ENCODE measurements at regions not wholly inside any gene's neighbourhood (a gene's known extent, or its start where the extent isn't known, plus 50 kb on each side); places are given as distances from the start of the nearest gene placed in this dataset.

DNA sequence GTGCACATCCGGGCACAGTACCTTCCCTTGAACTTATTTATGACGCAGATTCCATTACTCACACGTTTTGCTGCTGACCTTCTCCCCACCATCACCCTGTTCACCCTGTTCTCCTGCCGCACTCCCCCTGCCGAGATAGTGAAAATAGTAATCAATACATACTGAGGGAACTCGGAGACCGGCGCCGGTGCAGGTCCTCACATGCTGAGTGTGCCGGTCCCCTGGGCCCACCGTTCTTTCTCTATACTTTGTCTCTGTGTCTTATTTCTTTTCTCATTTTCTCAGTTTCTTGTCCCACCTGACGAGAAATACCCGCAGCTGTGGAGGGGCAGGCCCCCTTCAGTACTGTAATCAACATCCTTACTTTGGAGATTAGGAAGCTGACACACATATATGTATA lies 1337.1 kb upstream of the PABPC4L start:
- Histone ChIP-seq H3K27ac (ENCODE audit: low read depth, low read length) (no peak overlapping the region), H3K79me2 (ENCODE audit: insufficient read depth, low read length) (no peaks in the 10 kb centered on the region), H4K20me1 (ENCODE audit: insufficient read depth, low read length) (no peaks in the 10 kb centered on the region), H3K36me3 (ENCODE audit: insufficient read depth, low read length) (no peaks in the 10 kb centered on the region), H3K4me3 (ENCODE audit: insufficient read depth, low read length) (no peak overlapping the region), H3K4me2 (ENCODE audit: insufficient read depth, low read length) (no peak overlapping the region), H3K4me1 (ENCODE audit: insufficient read depth, low read length) (no peaks in the 10 kb centered on the region), H3K27me3 (ENCODE audit: insufficient read depth, low read length) (no peaks in the 10 kb centered on the region), H3K9me3 (ENCODE audit: low read depth, low read length) (no peaks in the 10 kb centered on the region), H2AFZ (ENCODE audit: low read length) (no peak overlapping the region)
- TF ChIP-seq, protein P1, sequence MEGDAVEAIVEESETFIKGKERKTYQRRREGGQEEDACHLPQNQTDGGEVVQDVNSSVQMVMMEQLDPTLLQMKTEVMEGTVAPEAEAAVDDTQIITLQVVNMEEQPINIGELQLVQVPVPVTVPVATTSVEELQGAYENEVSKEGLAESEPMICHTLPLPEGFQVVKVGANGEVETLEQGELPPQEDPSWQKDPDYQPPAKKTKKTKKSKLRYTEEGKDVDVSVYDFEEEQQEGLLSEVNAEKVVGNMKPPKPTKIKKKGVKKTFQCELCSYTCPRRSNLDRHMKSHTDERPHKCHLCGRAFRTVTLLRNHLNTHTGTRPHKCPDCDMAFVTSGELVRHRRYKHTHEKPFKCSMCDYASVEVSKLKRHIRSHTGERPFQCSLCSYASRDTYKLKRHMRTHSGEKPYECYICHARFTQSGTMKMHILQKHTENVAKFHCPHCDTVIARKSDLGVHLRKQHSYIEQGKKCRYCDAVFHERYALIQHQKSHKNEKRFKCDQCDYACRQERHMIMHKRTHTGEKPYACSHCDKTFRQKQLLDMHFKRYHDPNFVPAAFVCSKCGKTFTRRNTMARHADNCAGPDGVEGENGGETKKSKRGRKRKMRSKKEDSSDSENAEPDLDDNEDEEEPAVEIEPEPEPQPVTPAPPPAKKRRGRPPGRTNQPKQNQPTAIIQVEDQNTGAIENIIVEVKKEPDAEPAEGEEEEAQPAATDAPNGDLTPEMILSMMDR (IDR thresholded peaks at IDR 0.05; ENCODE audit: extremely low read depth, low read depth, low read length) = no peak
- no peak for DNase-seq (ENCODE audit: insufficient read length, low spot score, missing footprints)

DNA sequence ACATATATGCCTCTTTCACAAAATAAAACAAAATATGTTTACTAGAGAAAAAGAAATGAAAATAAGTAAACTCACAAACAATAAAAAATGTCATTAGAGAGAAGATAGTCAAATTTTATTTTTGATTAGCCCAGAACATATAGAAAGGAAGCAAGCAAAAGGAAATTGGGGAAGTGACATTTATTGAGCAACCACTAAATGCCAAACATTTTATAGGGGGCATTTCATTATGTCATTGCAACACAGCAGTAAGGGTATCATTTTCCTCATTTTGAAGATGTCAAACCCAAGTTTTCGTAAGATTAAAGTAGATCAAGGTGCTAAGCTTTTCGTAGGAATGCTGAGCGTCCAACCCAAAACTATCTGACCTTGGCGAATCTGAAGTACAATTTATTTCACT lies 1331.5 kb upstream of the PABPC4L start:
- H3K27me3 ChIP-seq (ENCODE audit: insufficient read depth, low read length) = no peaks in the 10 kb centered on the region
- H3K4me2 ChIP-seq (ENCODE audit: insufficient read depth, low read length) = no peak overlapping the region
- no peaks in the 10 kb centered on the region for H3K9me3 ChIP-seq (ENCODE audit: low read depth, low read length)
- no peaks in the 10 kb centered on the region for H3K4me1 ChIP-seq (ENCODE audit: insufficient read depth, low read length)
- TF ChIP-seq, protein P1 (IDR thresholded peaks at IDR 0.05; ENCODE audit: extremely low read depth, low read depth, low read length) = no peak
- no peaks in the 10 kb centered on the region for H3K36me3 ChIP-seq (ENCODE audit: insufficient read depth, low read length)
- no peak overlapping the region for H3K4me3 ChIP-seq (ENCODE audit: insufficient read depth, low read length)
- no peak overlapping the region for H3K27ac ChIP-seq (ENCODE audit: low read depth, low read length)
- no peaks in the 10 kb centered on the region for H3K79me2 ChIP-seq (ENCODE audit: insufficient read depth, low read length)
- no peak for DNase-seq (ENCODE audit: insufficient read length, low spot score, missing footprints)
- no peak overlapping the region for H2AFZ ChIP-seq (ENCODE audit: low read length)
- H4K20me1 ChIP-seq (ENCODE audit: insufficient read depth, low read length) = no peaks in the 10 kb centered on the region

DNA sequence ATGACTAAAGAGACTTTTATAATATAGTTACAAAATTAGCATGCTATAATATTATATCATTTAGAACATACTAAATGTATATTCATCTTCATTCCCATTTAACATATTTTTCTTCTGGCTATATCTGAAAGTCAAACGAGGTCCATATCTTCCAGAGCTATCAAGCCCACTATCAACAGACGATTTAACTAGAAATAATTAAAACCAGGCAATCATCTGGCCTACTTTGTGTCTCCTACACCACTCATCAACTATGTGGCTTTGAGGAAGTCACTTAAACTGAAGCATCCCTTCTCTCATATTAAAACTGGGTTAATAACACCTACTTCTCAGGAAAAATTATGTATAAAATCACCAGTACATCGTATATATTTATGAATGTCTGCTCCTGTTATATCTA lies 1330.5 kb upstream of the PABPC4L start:
- Histone ChIP-seq H3K4me3 (ENCODE audit: insufficient read depth, low read length) (no peak overlapping the region), H3K4me1 (ENCODE audit: insufficient read depth, low read length) (no peaks in the 10 kb centered on the region), H3K4me2 (ENCODE audit: insufficient read depth, low read length) (no peak overlapping the region), H3K79me2 (ENCODE audit: insufficient read depth, low read length) (no peaks in the 10 kb centered on the region), H3K27me3 (ENCODE audit: insufficient read depth, low read length) (no peaks in the 10 kb centered on the region), H3K9me3 (ENCODE audit: low read depth, low read length) (no peaks in the 10 kb centered on the region), H3K27ac (ENCODE audit: low read depth, low read length) (no peak overlapping the region), H4K20me1 (ENCODE audit: insufficient read depth, low read length) (no peaks in the 10 kb centered on the region), H2AFZ (ENCODE audit: low read length) (no peak overlapping the region), H3K36me3 (ENCODE audit: insufficient read depth, low read length) (no peaks in the 10 kb centered on the region)
- TF ChIP-seq, protein P1 (IDR thresholded peaks at IDR 0.05; ENCODE audit: extremely low read depth, low read depth, low read length) = no peak
- no peak for DNase-seq (ENCODE audit: insufficient read length, low spot score, missing footprints)

DNA sequence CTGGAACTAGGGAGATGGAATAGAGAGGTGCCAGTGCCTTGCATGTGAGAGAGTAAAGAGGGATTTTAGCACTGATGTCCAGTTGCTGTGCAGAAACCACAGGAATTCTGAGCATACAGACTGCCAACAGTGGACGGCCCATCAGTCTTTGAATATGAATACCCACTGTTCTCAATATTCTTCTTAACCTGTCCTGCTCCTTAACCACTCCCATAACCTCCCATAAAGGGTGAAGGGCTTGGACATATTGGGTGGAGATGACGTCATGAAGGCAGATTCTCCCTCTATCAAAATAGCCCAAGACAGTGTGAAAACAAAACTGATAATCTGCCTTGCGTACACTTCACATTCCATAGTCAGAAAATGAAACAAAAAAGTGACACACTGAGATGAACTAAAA lies 1313.7 kb upstream of the PABPC4L start:
- DNase-seq (ENCODE audit: insufficient read length, low spot score, missing footprints) = no peak
- H3K27ac ChIP-seq (ENCODE audit: low read depth, low read length) = no peak overlapping the region
- TF ChIP-seq, protein P1 (IDR thresholded peaks at IDR 0.05; ENCODE audit: extremely low read depth, low read depth, low read length) = no peak
- no peaks in the 10 kb centered on the region for H3K36me3 ChIP-seq (ENCODE audit: insufficient read depth, low read length)
- no peaks in the 10 kb centered on the region for H4K20me1 ChIP-seq (ENCODE audit: insufficient read depth, low read length)
- peak overlapping the region; percentile 44 for H3K4me2 ChIP-seq (ENCODE audit: insufficient read depth, low read length)
- no peaks in the 10 kb centered on the region for H3K27me3 ChIP-seq (ENCODE audit: insufficient read depth, low read length)
- peak overlapping the region; percentile 62 for H2AFZ ChIP-seq (ENCODE audit: low read length)
- no peaks in the 10 kb centered on the region for H3K9me3 ChIP-seq (ENCODE audit: low read depth, low read length)
- H3K4me1 ChIP-seq (ENCODE audit: insufficient read depth, low read length) = no peaks in the 10 kb centered on the region
- no peaks in the 10 kb centered on the region for H3K79me2 ChIP-seq (ENCODE audit: insufficient read depth, low read length)
- H3K4me3 ChIP-seq (ENCODE audit: insufficient read depth, low read length) = peak overlapping the region; percentile 46

All from osteoblast (primary cell).